ENCODE measurements at regions not wholly inside any gene's neighbourhood (a gene's known extent, or its start where the extent isn't known, plus 50 kb on each side); places are given as distances from the start of the nearest gene placed in this dataset.

GRCh38 chr12:30257618-30258017 lies 438.1 kb downstream of the IPO8 start:
- TF ChIP-seq POLR2AphosphoS5 (IDR thresholded peaks at IDR 0.05) (no peak), CTCF (IDR thresholded peaks at IDR 0.05 in 8 of 11, conservative IDR thresholded peaks at IDR 0.05 in 3 of 11) (no peak)

All from spleen (tissue), 7 donors.